Hepatocyte (in vitro differentiated cells): ENCODE measurements at regions not wholly inside any gene's neighbourhood (a gene's known extent, or its start where the extent isn't known, plus 50 kb on each side); places are given as distances from the start of the nearest gene placed in this dataset.

Experiments used
- DNase-seq: peaks from one replicate; pipeline ENCODE4 v3.0.0-alpha.2; 2016; ENCODE audit warnings: low spot score
- H2AFZ ChIP-seq: fragments of 200-600 bp; sonication (generic); 2 replicates; pipeline ENCODE4 v1.6.0; 2016; ENCODE audit warnings: antibody characterized with exemption, mild to moderate bottlenecking
- H3K27ac ChIP-seq: fragments of 200-600 bp; sonication (generic); 2 replicates; pipeline ENCODE4 v1.5.1; 2016; ENCODE audit warnings: mild to moderate bottlenecking
- H3K27me3 ChIP-seq: fragments of 200-600 bp; sonication (generic); 2 replicates; pipeline ENCODE4 v1.6.1; 2016
- H3K36me3 ChIP-seq: fragments of 200-600 bp; sonication (generic); replicated peaks from 2 replicates; pipeline ENCODE4 v1.5.1; 2016; ENCODE audit warnings: low read depth; ENCODE audit not compliant: insufficient read depth
- H3K4me1 ChIP-seq: fragments of 200-600 bp; sonication (generic); 2 replicates; pipeline ENCODE4 v1.5.1; 2016; ENCODE audit warnings: mild to moderate bottlenecking, moderate library complexity; ENCODE audit not compliant: insufficient read depth
- H3K4me2 ChIP-seq: fragments of 200-600 bp; sonication (generic); 2 replicates; pipeline ENCODE4 v1.6.0; 2016
- H3K4me3 ChIP-seq: fragments of 200-600 bp; sonication (generic); 2 replicates; pipeline ENCODE4 v1.5.1; 2016; ENCODE audit warnings: mild to moderate bottlenecking
- H3K79me2 ChIP-seq: fragments of 200-600 bp; sonication (generic); 2 replicates; pipeline ENCODE4 v1.6.0; 2017; ENCODE audit warnings: mild to moderate bottlenecking
- H3K9me2 ChIP-seq: fragments of 200-600 bp; sonication (generic); replicated peaks from 2 replicates; pipeline ENCODE4 v1.6.0; 2017; ENCODE audit warnings: mild to moderate bottlenecking; ENCODE audit not compliant: insufficient read depth
- H3K9me3 ChIP-seq: fragments of 200-600 bp; sonication (generic); 2 replicates; pipeline ENCODE4 v1.5.1; 2016; ENCODE audit warnings: low read depth, mild to moderate bottlenecking
- H4K20me1 ChIP-seq: fragments of 200-600 bp; sonication (generic); 2 replicates; pipeline ENCODE4 v1.6.0; 2016; ENCODE audit warnings: mild to moderate bottlenecking; ENCODE audit not compliant: insufficient read depth, poor library complexity, severe bottlenecking
- CTCF ChIP-seq: fragments of 200-600 bp; sonication (generic); IDR thresholded peaks from 2 replicates; pipeline ENCODE4 v1.5.1; 2016; ENCODE audit warnings: antibody characterized with exemption, mild to moderate bottlenecking; ENCODE audit not compliant: poor library complexity
- EZH2 ChIP-seq: fragments of 200-600 bp; sonication (generic); IDR thresholded peaks from 2 replicates; pipeline ENCODE4 v1.6.1; 2016; ENCODE audit warnings: antibody characterized with exemption, mild to moderate bottlenecking, borderline replicate concordance
- EZH2phosphoT487 ChIP-seq: fragments of 200-600 bp; sonication (generic); IDR thresholded peaks from one replicate; pipeline ENCODE4 v1.6.1; 2018; ENCODE audit warnings: antibody characterized with exemption, mild to moderate bottlenecking, low read depth, moderate library complexity; ENCODE audit not compliant: unreplicated experiment, severe bottlenecking
- WGBS: methylation state at CpG from one replicate; pipeline ENCODE4 v1.1.6; 2016; ENCODE audit warnings: low lambda C conversion rate; ENCODE audit errors: missing lambda C conversion rate; 5-methylcytosine and 5-hydroxymethylcytosine counted together

- Histone ChIP-seq H3K4me2 (no peak overlapping the region), H4K20me1 (no peaks in the 10 kb centered on the region), H3K9me3 (no peaks in the 10 kb centered on the region), H3K27ac (no peak overlapping the region), H2AFZ (no peak overlapping the region), H3K4me3 (no peak overlapping the region), H3K27me3 (no peaks in the 10 kb centered on the region), H3K36me3 (no peaks in the 10 kb centered on the region), H3K4me1 (no peaks in the 10 kb centered on the region), H3K79me2 (no peaks in the 10 kb centered on the region), H3K9me2 (no peaks in the 10 kb centered on the region)
- DNase-seq, result no peak
- 91% methylated on average over 9 of the region's 9 CpGs for WGBS
- TF ChIP-seq EZH2 (no peak), CTCF (no peak), EZH2phosphoT487 (no peak)
Observed at GRCh38 chr5:135235551-135236227, 163.3 kb downstream of the MACROH2A1 start.

GRCh38 chr5:135234666-135235401 lies 164.2 kb downstream of the MACROH2A1 start:
- no peak overlapping the region for H3K4me2 ChIP-seq
- 69% methylated on average over 9 of the region's 9 CpGs for WGBS

GRCh38 chr5:135234242-135234641 lies 164.8 kb downstream of the MACROH2A1 start:
- WGBS, result 77% methylated on average over 12 of the region's 12 CpGs
- no peak for DNase-seq
- H3K9me2 ChIP-seq, result no peaks in the 10 kb centered on the region

More at GRCh38 chr5:135234666-135235401, 164.2 kb downstream of the MACROH2A1 start:
- Histone ChIP-seq H3K79me2 (no peaks in the 10 kb centered on the region), H2AFZ (no peak overlapping the region), H3K27me3 (no peaks in the 10 kb centered on the region), H3K36me3 (no peaks in the 10 kb centered on the region), H3K4me1 (peaks cover 5% of the 10 kb centered on the region), H3K9me3 (no peaks in the 10 kb centered on the region), H3K9me2 (no peaks in the 10 kb centered on the region), H4K20me1 (no peaks in the 10 kb centered on the region), H3K4me3 (no peak overlapping the region), H3K27ac (no peak overlapping the region)
- TF ChIP-seq CTCF, result no peak
- TF ChIP-seq EZH2phosphoT487, result no peak
- TF ChIP-seq EZH2, result no peak
- DNase-seq, result no peak

More at GRCh38 chr5:135234242-135234641, 164.8 kb downstream of the MACROH2A1 start:
- H3K9me3 ChIP-seq, result no peaks in the 10 kb centered on the region
- peaks cover 7% of the 10 kb centered on the region for H3K4me1 ChIP-seq
- H3K36me3 ChIP-seq, result no peaks in the 10 kb centered on the region
- no peak overlapping the region for H2AFZ ChIP-seq
- no peaks in the 10 kb centered on the region for H3K27me3 ChIP-seq
- H3K27ac ChIP-seq, result no peak overlapping the region
- no peaks in the 10 kb centered on the region for H3K79me2 ChIP-seq
- H3K4me2 ChIP-seq, result no peak overlapping the region
- no peaks in the 10 kb centered on the region for H4K20me1 ChIP-seq
- H3K4me3 ChIP-seq, result no peak overlapping the region
- TF ChIP-seq EZH2phosphoT487 (no peak), CTCF (no peak)
